ENCODE measurements at regions not wholly inside any gene's neighbourhood (a gene's known extent, or its start where the extent isn't known, plus 50 kb on each side); places are given as distances from the start of the nearest gene placed in this dataset.

DNA sequence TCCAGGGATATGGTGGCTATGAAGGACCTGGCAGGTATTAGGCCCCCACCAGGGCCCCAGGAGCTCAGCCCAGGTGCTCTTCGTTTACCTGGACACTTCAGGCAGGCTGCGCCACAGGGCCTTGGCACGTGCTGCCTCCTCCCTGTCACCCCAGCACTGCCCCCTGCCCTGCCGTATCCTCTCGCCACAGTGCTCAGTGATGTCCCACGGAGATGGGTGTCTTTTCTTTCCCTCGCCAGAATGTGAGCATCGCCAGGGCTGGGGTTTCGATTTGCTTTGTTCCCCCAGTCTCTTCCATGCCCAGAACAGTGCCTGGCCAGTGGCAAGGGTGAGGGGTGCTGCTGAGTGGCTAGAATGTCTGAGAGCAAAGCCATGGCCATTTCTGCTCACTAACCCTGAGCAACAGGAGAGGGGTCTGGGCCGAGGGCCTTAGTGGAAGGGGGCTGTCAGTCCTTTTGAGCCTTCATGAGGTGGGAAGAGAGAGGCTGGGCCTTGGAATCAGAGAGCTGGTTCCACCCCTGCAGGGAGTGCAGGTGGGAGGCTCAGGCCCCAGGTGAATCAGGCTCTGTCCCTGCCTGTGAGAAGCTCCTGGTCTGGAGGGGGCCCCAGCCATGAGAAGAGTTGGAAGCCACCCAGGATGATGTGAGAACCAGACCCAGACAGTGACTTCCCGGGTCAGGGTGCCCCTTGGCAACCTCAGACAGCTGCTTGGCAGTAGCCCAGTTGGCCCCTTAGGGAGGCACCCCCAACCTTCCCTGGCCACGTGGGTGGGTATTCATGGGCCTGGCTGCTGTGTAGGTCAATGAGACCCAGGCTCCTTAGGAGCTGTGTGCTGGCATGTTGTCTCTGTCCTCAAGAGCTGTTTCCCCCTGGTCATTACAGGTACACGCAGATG lies 129.9 kb upstream of the HS6ST1 start:
- DNase-seq: peak in 1 of 3 donors; percentile 37
- Histone ChIP-seq H3K36me3 (no peaks in the 10 kb centered on the region), H3K27ac (no peak overlapping the region), H3K9me3 (no peaks in the 10 kb centered on the region), H3K4me1 (peaks cover 0 to 3% (median 0%) of the 10 kb centered on the region in 4 donors), H3K4me3 (no peak overlapping the region), H3K27me3 (no peaks in the 10 kb centered on the region)
- TF ChIP-seq POLR2A (IDR thresholded peaks at IDR 0.05): no peak
- TF ChIP-seq, protein P1, sequence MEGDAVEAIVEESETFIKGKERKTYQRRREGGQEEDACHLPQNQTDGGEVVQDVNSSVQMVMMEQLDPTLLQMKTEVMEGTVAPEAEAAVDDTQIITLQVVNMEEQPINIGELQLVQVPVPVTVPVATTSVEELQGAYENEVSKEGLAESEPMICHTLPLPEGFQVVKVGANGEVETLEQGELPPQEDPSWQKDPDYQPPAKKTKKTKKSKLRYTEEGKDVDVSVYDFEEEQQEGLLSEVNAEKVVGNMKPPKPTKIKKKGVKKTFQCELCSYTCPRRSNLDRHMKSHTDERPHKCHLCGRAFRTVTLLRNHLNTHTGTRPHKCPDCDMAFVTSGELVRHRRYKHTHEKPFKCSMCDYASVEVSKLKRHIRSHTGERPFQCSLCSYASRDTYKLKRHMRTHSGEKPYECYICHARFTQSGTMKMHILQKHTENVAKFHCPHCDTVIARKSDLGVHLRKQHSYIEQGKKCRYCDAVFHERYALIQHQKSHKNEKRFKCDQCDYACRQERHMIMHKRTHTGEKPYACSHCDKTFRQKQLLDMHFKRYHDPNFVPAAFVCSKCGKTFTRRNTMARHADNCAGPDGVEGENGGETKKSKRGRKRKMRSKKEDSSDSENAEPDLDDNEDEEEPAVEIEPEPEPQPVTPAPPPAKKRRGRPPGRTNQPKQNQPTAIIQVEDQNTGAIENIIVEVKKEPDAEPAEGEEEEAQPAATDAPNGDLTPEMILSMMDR (IDR thresholded peaks at IDR 0.05): no peak
- intact Hi-C loops (cut with DNase I): loop anchor here in 1 of 2 donors (10.0 kb wide), 1 partner anchor 156 kb away; no protein-coding TSS in a partner anchor
- ATAC-seq: no peak
- 95% methylated on average over 8 of the region's 13 CpGs for WGBS (ENCODE audit: insufficient coverage, low coverage, low lambda C conversion rate, missing lambda C conversion rate)

DNA sequence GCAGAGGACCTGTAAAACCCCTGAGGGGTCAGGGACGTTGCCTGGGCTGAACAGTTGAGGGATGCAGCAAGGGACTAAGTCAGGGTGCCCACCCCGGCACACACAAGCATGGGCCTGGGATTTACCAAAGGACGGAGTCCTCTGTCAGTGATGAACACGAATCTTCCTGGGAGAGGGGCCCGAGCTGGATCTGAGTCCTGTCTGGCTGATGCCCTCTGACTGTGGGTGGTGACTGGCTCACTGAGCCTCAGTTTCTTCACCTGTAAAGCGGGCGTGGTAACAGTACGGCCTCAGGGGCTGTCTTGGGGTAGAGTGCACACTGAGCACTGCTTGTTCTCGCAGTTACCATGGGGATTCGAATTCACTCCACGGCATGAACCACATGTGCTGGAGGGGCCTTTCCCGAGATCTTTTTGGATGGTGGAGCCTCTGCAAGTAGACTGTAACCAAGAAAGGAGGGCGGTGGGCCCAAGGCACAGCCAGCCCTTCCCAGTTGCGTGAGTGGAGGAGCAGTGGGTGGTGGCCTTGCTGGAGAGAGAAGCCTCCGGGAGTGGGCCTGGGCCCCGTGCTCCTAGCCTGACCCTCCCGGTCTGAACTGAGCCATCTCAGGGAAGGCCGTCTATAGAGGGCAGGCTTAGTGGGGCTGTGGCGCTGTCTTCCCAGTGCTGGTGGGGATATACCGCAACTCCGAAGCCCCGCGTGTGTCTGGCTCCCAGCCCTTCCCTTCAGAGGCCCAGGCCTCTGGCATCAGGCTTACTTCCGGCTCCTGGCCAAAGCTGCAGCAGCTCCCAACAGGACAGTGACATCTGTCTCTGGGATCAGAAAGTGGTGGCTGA lies 130.8 kb upstream of the HS6ST1 start:
- intact Hi-C loops (cut with DNase I): loop anchor here in 1 of 2 donors (10.0 kb wide), 1 partner anchor 155 kb away; no protein-coding TSS in a partner anchor
- ATAC-seq: peak in 2 of 4 donors; percentile 8 to 9
- TF ChIP-seq POLR2A (IDR thresholded peaks at IDR 0.05): no peak
- TF ChIP-seq, protein P1 (IDR thresholded peaks at IDR 0.05): no peak

DNA sequence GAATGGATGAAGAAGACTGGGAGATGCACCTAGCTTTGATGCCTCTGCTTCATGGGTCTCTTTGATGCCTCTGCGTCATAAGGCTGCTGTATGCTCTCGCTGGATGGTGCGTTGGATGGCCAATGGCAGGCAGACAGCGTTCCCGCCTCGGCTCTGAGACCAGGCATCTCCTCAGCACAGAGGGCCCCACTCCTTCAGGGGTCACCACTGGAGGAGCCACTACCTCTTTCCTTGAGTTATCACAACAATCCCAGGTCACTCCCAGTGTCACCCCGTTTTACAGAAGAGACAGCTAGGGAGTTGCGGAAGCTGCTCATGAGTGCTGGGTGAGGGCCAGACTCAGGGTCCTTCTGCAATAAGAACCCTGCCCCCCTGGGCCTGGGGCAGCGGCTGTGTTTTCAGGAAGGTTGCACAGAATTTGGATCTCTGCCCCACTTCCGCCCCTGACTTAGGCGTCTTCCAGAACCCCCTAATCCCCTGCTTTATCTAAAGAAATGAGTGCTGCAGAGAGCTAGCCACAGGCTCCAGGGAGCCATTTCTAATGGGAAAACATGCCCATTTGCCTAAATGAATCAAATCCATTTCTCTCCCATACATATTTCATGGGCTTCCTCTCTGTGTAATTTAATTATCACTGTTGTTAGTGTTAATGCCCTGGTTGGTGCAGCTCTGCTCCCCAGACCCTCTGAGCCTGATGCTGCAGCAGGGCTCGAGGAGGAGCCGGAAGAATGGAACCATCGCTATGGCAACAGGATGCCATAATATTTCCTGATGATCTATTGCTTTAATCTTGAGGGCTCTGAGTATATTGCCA lies 131.8 kb upstream of the HS6ST1 start:
- 94% methylated on average over 6 of the region's 14 CpGs for WGBS (ENCODE audit: insufficient coverage, low coverage, low lambda C conversion rate, missing lambda C conversion rate)

More for the DNA sequence above, 130.8 kb upstream of the HS6ST1 start:
- Histone ChIP-seq H3K36me3 (no peaks in the 10 kb centered on the region), H3K27ac (no peak overlapping the region), H3K27me3 (no peaks in the 10 kb centered on the region), H3K4me1 (peaks cover 0 to 3% (median 0%) of the 10 kb centered on the region in 4 donors), H3K9me3 (no peaks in the 10 kb centered on the region), H3K4me3 (no peak overlapping the region)
- WGBS (ENCODE audit: insufficient coverage, low coverage, low lambda C conversion rate, missing lambda C conversion rate): 60% methylated on average over 5 of the region's 24 CpGs
- DNase-seq: peak in 1 of 3 donors; percentile 42

More for the DNA sequence above, 131.8 kb upstream of the HS6ST1 start:
- H3K36me3 ChIP-seq: no peaks in the 10 kb centered on the region
- no peaks in the 10 kb centered on the region for H3K9me3 ChIP-seq
- H3K27me3 ChIP-seq: no peaks in the 10 kb centered on the region
- DNase-seq (peak in 1 of 3 donors; percentile 47), ATAC-seq (peak in 1 of 4 donors; percentile 54)
- no peak overlapping the region for H3K27ac ChIP-seq
- intact Hi-C loops (cut with DNase I): no loop called here
- H3K4me3 ChIP-seq: no peak overlapping the region
- peaks cover 0 to 3% (median 0%) of the 10 kb centered on the region in 4 donors for H3K4me1 ChIP-seq
- TF ChIP-seq, protein P1 (IDR thresholded peaks at IDR 0.05): no peak
- no peak for TF ChIP-seq POLR2A (IDR thresholded peaks at IDR 0.05)

All from right lobe of liver (tissue), 6 donors.